Mammary epithelial cell (primary cell): ENCODE measurements at regions not wholly inside any gene's neighbourhood (a gene's known extent, or its start where the extent isn't known, plus 50 kb on each side); places are given as distances from the start of the nearest gene placed in this dataset.

ENCODE experiments used
- EZH2 ChIP-seq: IDR thresholded peaks from 2 replicates; pipeline ENCODE4 v1.6.1; 2012; ENCODE audit warnings: low read length, inconsistent platforms, borderline replicate concordance
- TF ChIP-seq, protein P1 (sequence below), 2 donors: IDR thresholded peaks in 1 of 2; conservative IDR thresholded peaks in 1 of 2; 2 replicates each; pipeline ENCODE4 v1.5.1; 2011 to 2012; ENCODE audit warnings: inconsistent platforms in 2 of 2, low read length in 2 of 2, mild to moderate bottlenecking in 2 of 2, control low read depth in 1 of 2, low read depth in 1 of 2; ENCODE audit not compliant: insufficient read depth in 1 of 2; ENCODE audit errors: extremely low read depth in 1 of 2

DNA sequence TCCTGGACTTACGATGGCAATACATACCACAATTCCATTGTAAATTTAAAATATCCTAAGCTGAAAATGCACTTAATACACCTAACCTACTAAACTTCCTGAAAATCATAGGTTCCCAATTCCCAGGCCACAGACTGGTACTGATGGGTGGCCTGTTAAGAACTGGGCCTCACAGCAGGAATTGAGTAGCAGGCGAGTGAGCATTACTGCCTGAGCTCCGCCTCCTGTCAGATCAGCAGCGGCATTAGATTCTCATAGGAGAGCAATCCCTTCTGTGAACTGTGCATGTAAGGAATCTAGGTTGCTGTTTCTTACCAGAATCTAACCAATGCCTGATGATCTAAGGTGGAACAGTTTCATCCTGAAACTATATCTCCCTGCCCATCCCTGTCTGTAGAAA, 1670.2 kb upstream of the PCDH20 start:
- TF ChIP-seq, protein P1, sequence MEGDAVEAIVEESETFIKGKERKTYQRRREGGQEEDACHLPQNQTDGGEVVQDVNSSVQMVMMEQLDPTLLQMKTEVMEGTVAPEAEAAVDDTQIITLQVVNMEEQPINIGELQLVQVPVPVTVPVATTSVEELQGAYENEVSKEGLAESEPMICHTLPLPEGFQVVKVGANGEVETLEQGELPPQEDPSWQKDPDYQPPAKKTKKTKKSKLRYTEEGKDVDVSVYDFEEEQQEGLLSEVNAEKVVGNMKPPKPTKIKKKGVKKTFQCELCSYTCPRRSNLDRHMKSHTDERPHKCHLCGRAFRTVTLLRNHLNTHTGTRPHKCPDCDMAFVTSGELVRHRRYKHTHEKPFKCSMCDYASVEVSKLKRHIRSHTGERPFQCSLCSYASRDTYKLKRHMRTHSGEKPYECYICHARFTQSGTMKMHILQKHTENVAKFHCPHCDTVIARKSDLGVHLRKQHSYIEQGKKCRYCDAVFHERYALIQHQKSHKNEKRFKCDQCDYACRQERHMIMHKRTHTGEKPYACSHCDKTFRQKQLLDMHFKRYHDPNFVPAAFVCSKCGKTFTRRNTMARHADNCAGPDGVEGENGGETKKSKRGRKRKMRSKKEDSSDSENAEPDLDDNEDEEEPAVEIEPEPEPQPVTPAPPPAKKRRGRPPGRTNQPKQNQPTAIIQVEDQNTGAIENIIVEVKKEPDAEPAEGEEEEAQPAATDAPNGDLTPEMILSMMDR (conservative IDR thresholded peaks at IDR 0.05 in 1 of 2, IDR thresholded peaks at IDR 0.05 in 1 of 2; ENCODE audit: extremely low read depth in 1 of 2, insufficient read depth in 1 of 2, low read depth in 1 of 2, low read length in 2 of 2), result no peak
- TF ChIP-seq EZH2, result no peak
